GM23338 (cell line): ENCODE measurements at regions not wholly inside any gene's neighbourhood (a gene's known extent, or its start where the extent isn't known, plus 50 kb on each side); places are given as distances from the start of the nearest gene placed in this dataset.

Experiments used
- ATAC-seq: fragments of 200-7000 bp; cut with Tn5 transposase; 3 replicates; pipeline ENCODE4 v1.9.1; 2020
- DNase-seq: peaks from one replicate; pipeline ENCODE4 v3.0.0-alpha.2; 2015; ENCODE audit warnings: low spot score
- H2AFZ ChIP-seq: fragments of 200-600 bp; sonication (generic); 2 replicates; pipeline ENCODE4 v1.8.0; 2016; ENCODE audit warnings: antibody characterized with exemption, mild to moderate bottlenecking, moderate library complexity
- H3F3A ChIP-seq: fragments of 200-600 bp; sonication (generic); replicated peaks from 2 replicates; pipeline ENCODE4 v1.8.0; 2017; ENCODE audit warnings: antibody characterized with exemption, mixed run types, low read depth
- H3K27ac ChIP-seq: fragments of 200-600 bp; sonication (generic); 2 replicates; pipeline ENCODE4 v1.6.1; 2016; ENCODE audit warnings: low read depth
- H3K27me3 ChIP-seq: fragments of 200-600 bp; sonication (generic); 2 replicates; pipeline ENCODE4 v1.8.0; 2016; ENCODE audit warnings: mild to moderate bottlenecking, mixed run types, moderate library complexity; ENCODE audit not compliant: insufficient read depth
- H3K36me3 ChIP-seq: fragments of 200-600 bp; sonication (generic); 2 replicates; pipeline ENCODE4 v1.8.0; 2016; ENCODE audit warnings: mild to moderate bottlenecking; ENCODE audit not compliant: insufficient read depth
- H3K4me1 ChIP-seq: fragments of 200-600 bp; sonication (generic); 2 replicates; pipeline ENCODE4 v1.8.0; 2016; ENCODE audit warnings: mild to moderate bottlenecking, moderate library complexity; ENCODE audit not compliant: insufficient read depth
- H3K4me2 ChIP-seq: fragments of 200-600 bp; sonication (generic); 2 replicates; pipeline ENCODE4 v1.7.1; 2017; ENCODE audit warnings: mixed run types
- H3K4me3 ChIP-seq: fragments of 200-600 bp; sonication (generic); 2 replicates; pipeline ENCODE4 v1.6.1; 2016; ENCODE audit warnings: mixed run types
- H3K79me2 ChIP-seq: fragments of 200-600 bp; sonication (generic); replicated peaks from 2 replicates; pipeline ENCODE4 v1.8.0; 2017; ENCODE audit warnings: mild to moderate bottlenecking; ENCODE audit not compliant: insufficient read depth
- H3K9me2 ChIP-seq: fragments of 200-600 bp; sonication (generic); 2 replicates; pipeline ENCODE4 v1.8.0; 2017; ENCODE audit not compliant: insufficient read depth
- H4K20me1 ChIP-seq: fragments of 200-600 bp; sonication (generic); replicated peaks from 2 replicates; pipeline ENCODE4 v1.8.0; 2017; ENCODE audit warnings: mild to moderate bottlenecking; ENCODE audit not compliant: insufficient read depth
- H3K27ac Mint-ChIP-seq: 2 replicates; pipeline ENCODE4 v1.8.0; 2020; ENCODE audit warnings: inconsistent platforms, mild to moderate bottlenecking, moderate library complexity, mixed read lengths
- H3K27me3 Mint-ChIP-seq: 3 replicates; pipeline ENCODE4 v1.8.0; 2022; ENCODE audit warnings: low read depth, mild to moderate bottlenecking, moderate library complexity, mixed read lengths, inconsistent platforms; ENCODE audit not compliant: insufficient read depth, poor library complexity
- H3K36me3 Mint-ChIP-seq: 3 replicates; pipeline ENCODE4 v1.8.0; 2021; ENCODE audit warnings: low read depth, mild to moderate bottlenecking, inconsistent platforms, moderate library complexity, mixed read lengths
- H3K4me1 Mint-ChIP-seq: 3 replicates; pipeline ENCODE4 v1.8.0; 2020; ENCODE audit warnings: mild to moderate bottlenecking, inconsistent platforms, mixed read lengths
- H3K4me3 Mint-ChIP-seq: 3 replicates; pipeline ENCODE4 v1.8.0; 2021; ENCODE audit warnings: moderate library complexity, mild to moderate bottlenecking, inconsistent platforms, mixed read lengths
- H3K9me3 Mint-ChIP-seq: 3 replicates; pipeline ENCODE4 v1.8.0; 2020; ENCODE audit warnings: moderate library complexity, mild to moderate bottlenecking, inconsistent platforms, mixed read lengths
- EZH2 ChIP-seq: fragments of 200-600 bp; sonication (generic); IDR thresholded peaks from one replicate; pipeline ENCODE4 v1.8.0; 2017; ENCODE audit warnings: antibody characterized with exemption, mild to moderate bottlenecking, low read depth; ENCODE audit not compliant: unreplicated experiment
- EZH2phosphoT487 ChIP-seq: fragments of 200-600 bp; sonication (generic); IDR thresholded peaks from one replicate; pipeline ENCODE4 v1.8.1; 2018; ENCODE audit warnings: antibody characterized with exemption; ENCODE audit not compliant: unreplicated experiment
- JUNB ChIP-seq: IDR thresholded peaks from one replicate; pipeline ENCODE4 v1.6.1; 2016; ENCODE audit warnings: antibody characterized with exemption; ENCODE audit not compliant: unreplicated experiment
- NANOG ChIP-seq: IDR thresholded peaks from 2 replicates; pipeline ENCODE4 v1.6.1; 2016; ENCODE audit warnings: antibody characterized with exemption, borderline replicate concordance
- POLR2AphosphoS5 ChIP-seq: IDR thresholded peaks from 2 replicates; pipeline ENCODE4 v1.6.1; 2016; ENCODE audit warnings: antibody characterized with exemption, low read depth
- ZNF114 ChIP-seq: fragments of 250-450 bp; sonication (Bioruptor Pico); IDR thresholded peaks from 2 replicates; pipeline ENCODE4 v1.5.0; 2020; ENCODE audit warnings: mild to moderate bottlenecking, moderate library complexity
- ZNF331 ChIP-seq: fragments of 250-450 bp; sonication (Bioruptor Pico); IDR thresholded peaks from 2 replicates; pipeline ENCODE4 v1.5.0; 2020; ENCODE audit warnings: low read depth, mild to moderate bottlenecking, moderate library complexity
- TF ChIP-seq, protein P1 (sequence below): fragments of 250-450 bp; sonication (Bioruptor Pico); IDR thresholded peaks from 2 replicates; pipeline ENCODE4 v1.5.0; 2020; ENCODE audit warnings: mild to moderate bottlenecking, moderate library complexity
- TF ChIP-seq, protein P2 (sequence below): IDR thresholded peaks from 2 replicates; pipeline ENCODE4 v1.6.1; 2016; ENCODE audit warnings: antibody characterized with exemption
- TF ChIP-seq, protein P3 (sequence below), 2 experiments: fragments of 200-600 bp in 1 of 2; sonication (generic) in 1 of 2; conservative IDR thresholded peaks; 2 replicates each; pipeline versions ENCODE4 v1.5.1 to v1.6.1; 2016 to 2017; ENCODE audit warnings: antibody characterized with exemption in 2 of 2, low read depth in 2 of 2, mild to moderate bottlenecking in 2 of 2, moderate library complexity in 1 of 2
- TF ChIP-seq, protein P4 (sequence below): IDR thresholded peaks from one replicate; pipeline ENCODE4 v1.6.1; 2018; ENCODE audit warnings: antibody characterized with exemption; ENCODE audit not compliant: unreplicated experiment

DNA sequence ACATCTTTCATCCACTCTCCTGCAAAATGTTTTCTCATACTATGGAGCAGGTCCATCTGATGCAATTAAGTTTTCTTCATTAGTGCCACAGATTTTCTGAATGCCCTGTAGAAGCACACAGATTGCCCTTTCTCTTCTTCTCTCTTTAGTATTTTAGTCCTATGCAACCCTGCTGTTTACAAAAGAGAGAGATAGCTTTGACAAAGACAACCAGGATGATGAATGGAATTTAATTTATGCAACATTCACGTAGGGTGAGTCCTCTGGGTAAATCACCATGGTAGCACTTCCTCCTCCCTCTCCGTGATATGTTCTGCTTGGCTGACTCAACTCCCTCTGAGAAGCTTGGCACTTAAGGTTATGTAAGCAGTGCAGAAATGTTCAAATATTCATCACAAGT lies 400.9 kb upstream of the PDE3A start:
- DNase-seq (no peak), ATAC-seq (no peak)
- TF ChIP-seq EZH2 (no peak), EZH2phosphoT487 (no peak), ZNF331 (no peak), ZNF114 (CRISPR knock-in tag) (no peak), JUNB (no peak), POLR2AphosphoS5 (no peak), NANOG (no peak)
- TF ChIP-seq, protein P1, sequence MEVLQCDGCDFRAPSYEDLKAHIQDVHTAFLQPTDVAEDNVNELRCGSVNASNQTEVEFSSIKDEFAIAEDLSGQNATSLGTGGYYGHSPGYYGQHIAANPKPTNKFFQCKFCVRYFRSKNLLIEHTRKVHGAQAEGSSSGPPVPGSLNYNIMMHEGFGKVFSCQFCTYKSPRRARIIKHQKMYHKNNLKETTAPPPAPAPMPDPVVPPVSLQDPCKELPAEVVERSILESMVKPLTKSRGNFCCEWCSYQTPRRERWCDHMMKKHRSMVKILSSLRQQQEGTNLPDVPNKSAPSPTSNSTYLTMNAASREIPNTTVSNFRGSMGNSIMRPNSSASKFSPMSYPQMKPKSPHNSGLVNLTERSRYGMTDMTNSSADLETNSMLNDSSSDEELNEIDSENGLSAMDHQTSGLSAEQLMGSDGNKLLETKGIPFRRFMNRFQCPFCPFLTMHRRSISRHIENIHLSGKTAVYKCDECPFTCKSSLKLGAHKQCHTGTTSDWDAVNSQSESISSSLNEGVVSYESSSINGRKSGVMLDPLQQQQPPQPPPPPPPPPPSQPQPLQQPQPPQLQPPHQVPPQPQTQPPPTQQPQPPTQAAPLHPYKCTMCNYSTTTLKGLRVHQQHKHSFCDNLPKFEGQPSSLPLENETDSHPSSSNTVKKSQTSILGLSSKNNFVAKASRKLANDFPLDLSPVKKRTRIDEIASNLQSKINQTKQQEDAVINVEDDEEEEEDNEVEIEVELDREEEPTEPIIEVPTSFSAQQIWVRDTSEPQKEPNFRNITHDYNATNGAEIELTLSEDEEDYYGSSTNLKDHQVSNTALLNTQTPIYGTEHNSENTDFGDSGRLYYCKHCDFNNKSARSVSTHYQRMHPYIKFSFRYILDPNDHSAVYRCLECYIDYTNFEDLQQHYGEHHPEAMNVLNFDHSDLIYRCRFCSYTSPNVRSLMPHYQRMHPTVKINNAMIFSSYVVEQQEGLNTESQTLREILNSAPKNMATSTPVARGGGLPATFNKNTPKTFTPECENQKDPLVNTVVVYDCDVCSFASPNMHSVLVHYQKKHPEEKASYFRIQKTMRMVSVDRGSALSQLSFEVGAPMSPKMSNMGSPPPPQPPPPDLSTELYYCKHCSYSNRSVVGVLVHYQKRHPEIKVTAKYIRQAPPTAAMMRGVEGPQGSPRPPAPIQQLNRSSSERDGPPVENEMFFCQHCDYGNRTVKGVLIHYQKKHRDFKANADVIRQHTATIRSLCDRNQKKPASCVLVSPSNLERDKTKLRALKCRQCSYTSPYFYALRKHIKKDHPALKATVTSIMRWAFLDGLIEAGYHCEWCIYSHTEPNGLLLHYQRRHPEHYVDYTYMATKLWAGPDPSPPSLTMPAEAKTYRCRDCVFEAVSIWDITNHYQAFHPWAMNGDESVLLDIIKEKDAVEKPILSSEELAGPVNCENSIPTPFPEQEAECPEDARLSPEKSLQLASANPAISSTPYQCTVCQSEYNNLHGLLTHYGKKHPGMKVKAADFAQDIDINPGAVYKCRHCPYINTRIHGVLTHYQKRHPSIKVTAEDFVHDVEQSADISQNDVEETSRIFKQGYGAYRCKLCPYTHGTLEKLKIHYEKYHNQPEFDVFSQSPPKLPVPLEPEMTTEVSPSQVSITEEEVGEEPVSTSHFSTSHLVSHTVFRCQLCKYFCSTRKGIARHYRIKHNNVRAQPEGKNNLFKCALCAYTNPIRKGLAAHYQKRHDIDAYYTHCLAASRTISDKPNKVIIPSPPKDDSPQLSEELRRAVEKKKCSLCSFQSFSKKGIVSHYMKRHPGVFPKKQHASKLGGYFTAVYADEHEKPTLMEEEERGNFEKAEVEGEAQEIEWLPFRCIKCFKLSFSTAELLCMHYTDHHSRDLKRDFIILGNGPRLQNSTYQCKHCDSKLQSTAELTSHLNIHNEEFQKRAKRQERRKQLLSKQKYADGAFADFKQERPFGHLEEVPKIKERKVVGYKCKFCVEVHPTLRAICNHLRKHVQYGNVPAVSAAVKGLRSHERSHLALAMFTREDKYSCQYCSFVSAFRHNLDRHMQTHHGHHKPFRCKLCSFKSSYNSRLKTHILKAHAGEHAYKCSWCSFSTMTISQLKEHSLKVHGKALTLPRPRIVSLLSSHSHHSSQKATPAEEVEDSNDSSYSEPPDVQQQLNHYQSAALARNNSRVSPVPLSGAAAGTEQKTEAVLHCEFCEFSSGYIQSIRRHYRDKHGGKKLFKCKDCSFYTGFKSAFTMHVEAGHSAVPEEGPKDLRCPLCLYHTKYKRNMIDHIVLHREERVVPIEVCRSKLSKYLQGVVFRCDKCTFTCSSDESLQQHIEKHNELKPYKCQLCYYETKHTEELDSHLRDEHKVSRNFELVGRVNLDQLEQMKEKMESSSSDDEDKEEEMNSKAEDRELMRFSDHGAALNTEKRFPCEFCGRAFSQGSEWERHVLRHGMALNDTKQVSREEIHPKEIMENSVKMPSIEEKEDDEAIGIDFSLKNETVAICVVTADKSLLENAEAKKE (CRISPR knock-in tag): no peak
- TF ChIP-seq, protein P2, sequence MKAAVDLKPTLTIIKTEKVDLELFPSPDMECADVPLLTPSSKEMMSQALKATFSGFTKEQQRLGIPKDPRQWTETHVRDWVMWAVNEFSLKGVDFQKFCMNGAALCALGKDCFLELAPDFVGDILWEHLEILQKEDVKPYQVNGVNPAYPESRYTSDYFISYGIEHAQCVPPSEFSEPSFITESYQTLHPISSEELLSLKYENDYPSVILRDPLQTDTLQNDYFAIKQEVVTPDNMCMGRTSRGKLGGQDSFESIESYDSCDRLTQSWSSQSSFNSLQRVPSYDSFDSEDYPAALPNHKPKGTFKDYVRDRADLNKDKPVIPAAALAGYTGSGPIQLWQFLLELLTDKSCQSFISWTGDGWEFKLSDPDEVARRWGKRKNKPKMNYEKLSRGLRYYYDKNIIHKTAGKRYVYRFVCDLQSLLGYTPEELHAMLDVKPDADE: no peak
- TF ChIP-seq, protein P3, sequence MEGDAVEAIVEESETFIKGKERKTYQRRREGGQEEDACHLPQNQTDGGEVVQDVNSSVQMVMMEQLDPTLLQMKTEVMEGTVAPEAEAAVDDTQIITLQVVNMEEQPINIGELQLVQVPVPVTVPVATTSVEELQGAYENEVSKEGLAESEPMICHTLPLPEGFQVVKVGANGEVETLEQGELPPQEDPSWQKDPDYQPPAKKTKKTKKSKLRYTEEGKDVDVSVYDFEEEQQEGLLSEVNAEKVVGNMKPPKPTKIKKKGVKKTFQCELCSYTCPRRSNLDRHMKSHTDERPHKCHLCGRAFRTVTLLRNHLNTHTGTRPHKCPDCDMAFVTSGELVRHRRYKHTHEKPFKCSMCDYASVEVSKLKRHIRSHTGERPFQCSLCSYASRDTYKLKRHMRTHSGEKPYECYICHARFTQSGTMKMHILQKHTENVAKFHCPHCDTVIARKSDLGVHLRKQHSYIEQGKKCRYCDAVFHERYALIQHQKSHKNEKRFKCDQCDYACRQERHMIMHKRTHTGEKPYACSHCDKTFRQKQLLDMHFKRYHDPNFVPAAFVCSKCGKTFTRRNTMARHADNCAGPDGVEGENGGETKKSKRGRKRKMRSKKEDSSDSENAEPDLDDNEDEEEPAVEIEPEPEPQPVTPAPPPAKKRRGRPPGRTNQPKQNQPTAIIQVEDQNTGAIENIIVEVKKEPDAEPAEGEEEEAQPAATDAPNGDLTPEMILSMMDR (conservative IDR thresholded peaks at IDR 0.05; ENCODE audit: low read depth in 2 of 2): no peak
- TF ChIP-seq, protein P4, sequence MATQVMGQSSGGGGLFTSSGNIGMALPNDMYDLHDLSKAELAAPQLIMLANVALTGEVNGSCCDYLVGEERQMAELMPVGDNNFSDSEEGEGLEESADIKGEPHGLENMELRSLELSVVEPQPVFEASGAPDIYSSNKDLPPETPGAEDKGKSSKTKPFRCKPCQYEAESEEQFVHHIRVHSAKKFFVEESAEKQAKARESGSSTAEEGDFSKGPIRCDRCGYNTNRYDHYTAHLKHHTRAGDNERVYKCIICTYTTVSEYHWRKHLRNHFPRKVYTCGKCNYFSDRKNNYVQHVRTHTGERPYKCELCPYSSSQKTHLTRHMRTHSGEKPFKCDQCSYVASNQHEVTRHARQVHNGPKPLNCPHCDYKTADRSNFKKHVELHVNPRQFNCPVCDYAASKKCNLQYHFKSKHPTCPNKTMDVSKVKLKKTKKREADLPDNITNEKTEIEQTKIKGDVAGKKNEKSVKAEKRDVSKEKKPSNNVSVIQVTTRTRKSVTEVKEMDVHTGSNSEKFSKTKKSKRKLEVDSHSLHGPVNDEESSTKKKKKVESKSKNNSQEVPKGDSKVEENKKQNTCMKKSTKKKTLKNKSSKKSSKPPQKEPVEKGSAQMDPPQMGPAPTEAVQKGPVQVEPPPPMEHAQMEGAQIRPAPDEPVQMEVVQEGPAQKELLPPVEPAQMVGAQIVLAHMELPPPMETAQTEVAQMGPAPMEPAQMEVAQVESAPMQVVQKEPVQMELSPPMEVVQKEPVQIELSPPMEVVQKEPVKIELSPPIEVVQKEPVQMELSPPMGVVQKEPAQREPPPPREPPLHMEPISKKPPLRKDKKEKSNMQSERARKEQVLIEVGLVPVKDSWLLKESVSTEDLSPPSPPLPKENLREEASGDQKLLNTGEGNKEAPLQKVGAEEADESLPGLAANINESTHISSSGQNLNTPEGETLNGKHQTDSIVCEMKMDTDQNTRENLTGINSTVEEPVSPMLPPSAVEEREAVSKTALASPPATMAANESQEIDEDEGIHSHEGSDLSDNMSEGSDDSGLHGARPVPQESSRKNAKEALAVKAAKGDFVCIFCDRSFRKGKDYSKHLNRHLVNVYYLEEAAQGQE: no peak
- Histone ChIP-seq H3K36me3 (no peaks in the 10 kb centered on the region), H3F3A (no peaks in the 10 kb centered on the region), H3K4me3 (no peak overlapping the region), H2AFZ (peak overlapping the region; percentile 4; the same call in 1 of the 2 replicates), H3K9me2 (no peaks in the 10 kb centered on the region), H3K4me1 (peaks cover 15% of the 10 kb centered on the region; the same call in 1 of the 2 replicates), H3K27ac (no peak overlapping the region), H4K20me1 (no peaks in the 10 kb centered on the region), H3K79me2 (no peaks in the 10 kb centered on the region), H3K27me3 (no peaks in the 10 kb centered on the region), H3K4me2 (no peak overlapping the region)
- Mint-ChIP-seq H3K9me3 (no peaks in the 10 kb centered on the region), H3K4me3 (no peak overlapping the region), H3K27me3 (peaks cover 1% of the 10 kb centered on the region), H3K27ac (no peak overlapping the region), H3K36me3 (no peaks in the 10 kb centered on the region), H3K4me1 (peaks cover 21% of the 10 kb centered on the region)
